ENCODE measurements at regions not wholly inside any gene's neighbourhood (a gene's known extent, or its start where the extent isn't known, plus 50 kb on each side); places are given as distances from the start of the nearest gene placed in this dataset.

DNA sequence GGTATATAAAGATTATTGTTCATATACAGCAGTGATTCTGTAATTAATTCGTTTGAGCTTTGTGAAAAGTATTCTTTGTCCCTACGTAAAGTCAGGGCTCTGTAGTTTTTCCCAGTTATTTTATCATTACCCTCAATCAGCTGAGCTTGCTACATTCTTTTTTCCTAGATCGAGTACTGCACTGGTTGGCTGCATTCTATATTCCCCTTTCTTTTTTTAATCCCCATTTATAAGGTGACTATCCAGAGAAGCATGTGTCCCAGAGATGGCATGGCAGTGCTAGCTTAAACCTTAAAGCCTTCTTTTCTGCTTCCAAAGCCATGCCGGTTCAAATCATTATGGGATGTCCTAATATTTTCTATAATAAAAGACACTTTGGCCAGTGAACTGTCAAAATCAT, 230.1 kb upstream of the CELF2 start:
- no peak for DNase-seq

DNA sequence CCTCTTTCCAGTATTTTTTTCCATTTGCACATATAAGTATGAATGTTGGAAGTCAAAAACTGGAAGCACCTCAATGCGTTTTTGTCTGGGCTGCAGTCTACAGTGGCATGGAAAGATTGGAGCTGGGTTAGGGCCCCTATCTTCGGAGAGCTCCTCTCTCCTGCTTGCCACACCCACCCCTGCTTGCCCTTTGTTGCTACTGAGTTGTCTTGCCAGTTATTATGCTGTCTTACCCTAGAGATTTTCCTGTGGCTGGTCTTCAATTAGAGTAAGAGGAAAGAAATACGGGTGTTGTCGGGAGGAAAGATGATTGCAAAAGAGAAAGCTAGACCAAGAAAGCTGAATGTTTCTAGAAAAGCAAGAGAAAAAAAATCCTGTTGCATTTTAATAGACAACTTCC, 228.9 kb upstream of the CELF2 start:
- DNase-seq = no peak

DNA sequence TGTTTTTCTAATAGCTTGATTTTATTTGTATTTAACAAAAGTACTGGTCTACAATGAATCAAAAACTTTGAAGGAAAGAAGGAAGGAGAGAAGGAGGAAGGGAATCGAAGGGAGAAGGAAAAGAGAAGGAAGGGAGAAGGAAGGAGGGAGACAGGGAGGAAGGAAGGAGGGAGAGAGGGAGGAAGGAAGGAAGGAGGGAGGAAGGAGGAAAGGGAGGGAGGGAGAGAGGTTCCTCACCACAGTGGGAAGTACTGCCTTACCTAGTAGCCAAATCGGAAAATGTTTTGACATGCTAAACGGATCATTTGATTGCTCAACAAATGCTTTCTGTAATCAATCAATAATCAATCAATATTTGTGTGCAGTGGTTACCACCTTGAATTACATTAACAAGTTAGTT, 225.8 kb upstream of the CELF2 start:
- DNase-seq = no peak

DNA sequence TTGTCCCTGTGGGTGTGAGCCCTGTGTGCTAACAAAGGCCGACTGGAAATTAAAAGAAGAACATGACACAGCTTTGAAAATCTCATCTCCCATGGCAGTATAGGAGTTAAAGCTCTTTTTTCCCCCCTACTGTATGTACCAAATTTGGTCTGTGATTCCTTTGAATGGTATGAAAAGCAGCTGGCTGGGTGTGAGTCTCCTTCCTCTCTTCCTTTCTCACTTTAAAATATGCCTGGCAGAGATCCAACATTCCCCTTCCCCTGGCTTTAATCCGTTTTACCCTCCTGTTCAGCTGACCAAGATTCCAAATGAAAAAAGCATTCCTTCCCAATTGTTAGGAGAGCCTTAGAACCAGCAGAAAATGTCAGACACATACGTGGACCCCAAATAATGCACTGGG, 225.0 kb upstream of the CELF2 start:
- no peak for DNase-seq

DNA sequence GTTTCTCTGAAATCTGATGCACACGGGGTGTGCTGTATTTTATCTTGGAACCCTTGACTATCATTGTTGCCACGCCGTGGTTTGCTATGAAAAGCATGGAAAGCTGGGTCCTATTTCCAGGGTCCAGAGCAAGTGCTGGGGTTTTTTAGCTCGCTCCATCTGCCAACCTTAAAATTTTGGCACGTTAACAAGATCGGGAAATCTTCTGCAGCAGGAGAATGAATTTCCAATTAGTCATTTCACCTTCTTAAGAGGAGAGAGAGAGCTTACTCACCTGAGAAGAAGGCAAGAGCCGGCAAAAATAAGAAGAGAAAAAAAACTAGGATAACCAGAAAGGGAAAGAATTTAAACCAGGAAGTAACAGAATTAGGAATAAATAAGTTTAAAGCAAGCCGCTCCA, 223.6 kb upstream of the CELF2 start:
- DNase-seq = no peak

DNA sequence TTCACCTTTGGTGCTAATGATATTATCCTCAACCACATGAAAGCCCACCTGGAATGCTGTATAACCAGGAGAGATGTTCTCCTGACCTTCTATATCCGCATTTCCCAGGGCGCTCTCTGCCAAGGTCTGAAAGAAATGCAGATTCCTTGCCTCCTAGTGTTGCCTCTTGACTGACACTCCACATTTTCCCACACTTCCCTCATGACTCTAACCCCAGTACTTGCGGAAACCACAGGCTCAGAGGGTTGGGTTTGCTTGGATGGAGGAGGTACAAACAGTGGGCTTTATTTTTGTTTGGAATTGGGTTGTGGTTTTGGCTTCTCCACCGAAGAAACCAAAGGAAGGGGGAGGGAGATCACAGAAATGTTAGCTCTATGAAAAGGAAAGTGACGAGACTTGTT, 222.9 kb upstream of the CELF2 start:
- DNase-seq = no peak

DNA sequence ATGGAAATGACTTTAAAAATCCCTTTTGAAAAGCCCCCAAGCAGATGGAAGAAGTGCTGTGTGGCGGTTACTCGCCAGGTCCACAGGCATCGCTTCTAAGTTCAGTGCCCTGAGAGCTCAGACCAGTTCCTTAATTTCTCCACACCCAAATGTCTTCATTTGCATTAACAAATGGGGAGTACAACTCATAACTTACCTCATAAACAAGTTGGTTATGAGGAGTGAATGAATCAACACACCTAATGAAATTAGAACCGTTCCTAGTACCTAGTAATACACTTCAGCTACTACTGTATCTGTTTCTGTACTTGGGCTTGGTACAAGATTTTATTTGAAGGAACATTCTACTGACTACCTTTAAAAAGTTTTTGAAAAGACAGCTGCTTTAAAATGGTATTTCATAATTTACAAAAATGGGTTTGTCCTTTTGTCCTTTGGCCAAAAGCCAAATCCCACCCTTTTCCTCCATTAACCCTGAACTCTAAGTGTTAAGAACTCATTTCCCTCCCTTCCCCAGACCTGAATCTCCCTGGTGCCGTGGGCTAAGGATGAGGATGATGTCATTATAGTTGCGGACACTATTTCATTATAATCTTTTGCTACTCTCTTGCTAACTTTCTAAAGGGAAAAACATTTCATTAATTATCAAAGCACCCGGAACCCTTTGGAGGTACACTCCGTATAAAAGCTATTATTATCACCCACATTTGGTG, 221.5 kb upstream of the CELF2 start:
- DNase-seq = no peak

DNA sequence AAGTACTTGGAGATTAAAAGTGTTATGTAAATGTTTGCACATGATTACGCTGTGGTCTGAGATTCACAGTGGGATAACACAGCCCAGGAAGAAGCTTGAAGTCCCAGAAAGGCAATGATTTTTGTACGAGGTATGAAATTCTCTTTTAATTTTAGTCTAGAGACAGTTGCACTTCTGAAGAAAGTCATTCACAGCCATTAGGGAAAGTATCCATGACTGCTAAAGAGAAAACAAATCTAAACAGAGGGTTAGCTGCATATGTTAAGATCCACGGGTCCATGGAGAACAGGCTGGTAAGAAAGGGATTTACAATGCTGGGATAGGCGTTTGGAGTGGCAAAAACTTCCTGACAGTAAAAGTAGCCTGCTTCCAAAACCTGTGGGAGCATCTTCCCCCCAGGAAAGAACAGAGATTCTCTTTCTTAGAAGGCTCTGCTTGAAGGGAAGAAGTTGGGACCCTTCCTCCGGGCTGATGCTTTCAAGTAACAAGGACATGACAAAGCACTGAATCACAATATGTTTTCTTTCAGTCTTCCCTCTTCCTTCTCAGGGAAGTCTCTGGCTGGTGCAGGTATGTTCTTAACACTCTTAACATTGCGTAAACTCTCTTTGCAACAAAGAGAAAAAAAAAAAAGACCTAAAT, 220.8 kb upstream of the CELF2 start:
- DNase-seq = no peak

DNA sequence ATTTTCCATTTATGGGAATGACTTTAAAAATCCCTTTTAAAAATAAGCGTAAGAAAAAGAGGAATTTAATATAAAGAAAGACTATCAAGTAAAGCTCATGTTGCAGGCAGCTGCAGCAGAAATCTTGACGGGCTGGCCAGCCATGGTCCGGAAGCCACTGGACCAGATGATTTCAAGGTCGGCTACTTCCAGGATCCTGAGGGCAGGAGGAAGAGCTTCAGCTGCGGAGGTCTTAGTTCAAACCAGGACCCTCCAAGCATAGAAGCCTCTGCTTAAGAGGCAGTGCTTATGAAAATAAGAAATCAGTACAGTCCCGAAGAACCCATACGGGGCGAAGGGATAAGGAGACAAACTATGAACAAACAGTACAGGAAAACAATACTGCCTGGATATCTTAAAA, 220.2 kb upstream of the CELF2 start:
- DNase-seq = no peak

DNA sequence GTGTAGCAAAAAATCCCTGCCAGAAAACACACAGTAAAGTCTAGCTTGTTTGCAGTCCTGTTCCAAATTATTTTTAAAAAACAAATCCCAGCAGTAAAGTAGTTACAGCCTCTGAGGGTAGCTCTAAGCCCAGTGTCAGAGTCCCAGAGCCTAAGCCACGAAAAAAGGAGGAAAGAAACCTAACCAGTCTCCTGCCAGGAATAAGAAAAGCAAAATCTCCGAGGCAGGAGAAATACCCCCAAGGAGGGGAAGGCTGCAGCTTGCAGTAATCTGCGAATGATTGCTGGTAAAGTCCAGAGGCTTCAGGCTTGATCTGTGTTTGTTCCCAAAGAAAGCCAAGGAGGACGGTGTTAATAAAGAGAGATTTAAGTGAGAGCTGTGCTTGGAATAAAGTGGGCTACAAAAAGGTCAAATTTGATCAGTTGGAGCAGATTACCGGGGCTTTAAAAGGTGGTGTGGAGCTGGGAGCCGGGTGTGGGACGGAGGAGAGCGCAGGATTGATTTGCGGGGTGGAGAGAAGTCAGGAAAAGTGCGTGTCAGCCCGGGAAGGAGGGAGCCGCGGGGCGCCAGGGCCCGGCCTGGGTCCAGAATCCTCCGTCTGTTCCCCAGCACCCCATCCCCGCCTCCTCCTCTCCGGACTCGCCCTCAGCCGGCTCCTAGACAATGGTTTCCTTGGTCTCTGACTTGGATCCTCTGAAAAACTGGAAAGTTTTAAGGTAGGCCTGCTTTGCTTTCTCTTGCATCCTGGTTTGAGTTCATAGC, 219.4 kb upstream of the CELF2 start:
- DNase-seq = no peak

DNA sequence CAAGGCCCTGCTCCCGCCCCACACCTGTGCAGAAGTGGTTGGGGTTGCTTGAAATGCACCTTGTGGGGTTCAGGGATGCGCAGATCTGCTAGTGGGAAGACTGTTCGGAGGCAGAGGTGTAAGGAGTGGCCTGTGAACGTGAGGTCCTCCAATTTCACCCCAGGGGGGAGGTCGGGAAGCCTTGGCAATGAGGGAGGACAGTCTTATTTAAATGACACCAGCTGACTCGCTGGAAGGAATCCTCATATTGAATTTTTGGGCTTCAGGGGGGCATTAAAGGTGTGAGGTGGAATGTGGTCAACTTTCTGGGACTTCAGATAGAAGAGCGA, 218.8 kb upstream of the CELF2 start:
- DNase-seq = no peak

DNA sequence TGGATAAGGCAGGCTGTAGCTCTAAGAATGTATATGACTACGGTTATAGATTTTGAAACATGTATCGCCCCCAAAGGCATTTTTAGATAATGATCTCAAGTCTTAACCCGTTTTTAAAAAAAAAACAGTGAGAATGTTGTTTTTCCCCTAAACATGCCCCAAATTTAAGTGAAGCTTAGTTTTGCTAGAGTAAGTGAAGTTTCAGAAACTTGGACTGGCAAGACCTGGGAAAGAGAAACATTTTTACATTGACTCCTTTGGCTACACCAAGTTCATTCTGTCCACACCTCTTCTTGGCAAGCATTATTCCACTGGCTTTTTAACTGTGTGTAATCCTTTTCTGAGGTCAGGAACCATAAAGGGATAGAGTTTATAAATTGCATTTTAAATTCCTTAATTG, 216.7 kb upstream of the CELF2 start:
- DNase-seq = no peak

DNA sequence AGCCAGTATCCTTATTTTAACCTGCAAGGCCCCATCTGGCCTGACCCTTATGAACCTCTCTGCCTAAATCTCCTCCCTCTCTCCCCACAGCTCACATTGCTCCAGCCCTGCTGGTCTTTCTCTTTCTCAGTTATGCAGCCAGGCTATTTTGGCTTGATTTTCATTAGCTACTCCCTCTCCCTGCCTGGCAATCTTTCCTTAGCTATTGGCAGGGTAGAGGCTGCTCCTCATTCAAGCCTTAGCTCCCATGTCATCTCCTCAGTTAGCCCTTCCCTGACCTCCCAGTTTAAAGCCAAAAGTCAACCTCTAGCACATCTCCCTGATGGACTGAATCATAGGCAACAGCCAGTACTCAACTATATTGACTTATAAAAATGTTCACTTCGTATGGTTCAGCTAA, 214.4 kb upstream of the CELF2 start:
- no peak for DNase-seq

DNA sequence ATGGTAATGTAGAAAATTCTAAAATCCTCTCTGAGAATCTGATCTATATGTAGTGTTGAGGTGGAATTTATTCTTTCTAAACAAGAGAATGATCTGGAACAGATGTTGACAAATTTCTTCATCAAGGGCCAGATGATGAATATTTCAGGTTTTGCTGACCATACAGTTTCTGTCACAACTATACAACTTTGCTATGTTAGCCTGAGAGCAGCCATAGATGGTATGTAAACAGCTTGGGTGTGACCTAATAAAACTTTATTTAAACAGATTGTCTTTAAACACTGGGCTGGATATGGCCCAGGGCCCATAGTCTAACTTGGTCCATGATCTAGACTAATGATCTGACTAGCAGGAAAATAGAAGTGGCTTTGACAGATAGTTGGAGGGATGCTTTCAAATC, 213.6 kb upstream of the CELF2 start:
- no peak for DNase-seq

DNA sequence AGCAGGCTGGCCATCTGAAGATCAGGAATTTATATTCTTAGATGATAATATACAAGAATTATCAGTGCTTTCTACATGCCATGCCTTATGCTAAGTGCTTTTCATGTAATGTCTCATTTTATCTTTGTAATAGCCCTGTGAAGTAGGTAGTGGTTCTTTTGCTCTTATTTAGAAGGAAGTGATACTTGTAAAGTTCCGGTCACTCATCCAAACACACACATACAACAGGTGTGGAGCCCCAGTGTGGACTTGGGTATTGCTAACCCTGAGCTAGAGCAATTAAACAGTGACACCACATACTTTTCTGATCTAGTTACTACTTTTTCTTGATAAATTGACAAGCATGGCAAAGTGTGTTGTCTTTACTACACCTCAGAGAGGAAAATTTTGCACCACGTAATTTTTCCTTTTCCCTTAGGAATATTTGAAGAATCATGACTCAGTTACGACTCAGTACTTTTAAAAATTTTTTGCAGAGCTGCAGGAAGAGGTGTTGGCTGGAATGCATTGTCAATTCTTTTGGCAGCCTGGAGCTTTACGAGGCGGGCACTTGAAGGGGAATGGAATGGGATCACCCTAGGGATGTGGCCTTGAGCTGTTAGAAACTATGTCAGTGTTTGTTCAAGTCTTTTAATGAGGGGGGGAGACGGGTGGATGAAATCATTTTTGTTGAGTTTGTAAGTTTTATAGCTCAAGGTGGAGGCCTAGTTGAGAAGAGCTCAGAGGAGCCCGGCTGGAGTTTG, 212.5 kb upstream of the CELF2 start:
- DNase-seq = no peak

DNA sequence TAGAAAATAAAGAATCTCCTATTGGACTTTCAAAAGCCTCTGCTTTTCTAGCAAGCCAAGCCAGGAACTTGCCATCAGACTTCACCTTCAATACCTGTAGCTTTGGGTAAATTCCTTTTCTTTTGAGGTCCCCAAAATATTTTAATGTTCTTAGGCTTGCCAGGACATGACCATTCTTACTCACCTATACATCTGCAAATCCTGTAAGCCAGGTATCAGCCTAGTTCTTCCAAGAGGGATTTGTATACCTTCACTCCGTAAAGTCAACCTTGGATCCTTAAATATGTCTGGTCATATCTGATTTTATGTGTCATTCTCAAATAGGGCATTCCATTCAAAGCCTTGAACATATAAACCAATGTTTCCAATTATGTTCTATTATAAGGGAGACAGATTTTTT, 210.6 kb upstream of the CELF2 start:
- no peak for DNase-seq

DNA sequence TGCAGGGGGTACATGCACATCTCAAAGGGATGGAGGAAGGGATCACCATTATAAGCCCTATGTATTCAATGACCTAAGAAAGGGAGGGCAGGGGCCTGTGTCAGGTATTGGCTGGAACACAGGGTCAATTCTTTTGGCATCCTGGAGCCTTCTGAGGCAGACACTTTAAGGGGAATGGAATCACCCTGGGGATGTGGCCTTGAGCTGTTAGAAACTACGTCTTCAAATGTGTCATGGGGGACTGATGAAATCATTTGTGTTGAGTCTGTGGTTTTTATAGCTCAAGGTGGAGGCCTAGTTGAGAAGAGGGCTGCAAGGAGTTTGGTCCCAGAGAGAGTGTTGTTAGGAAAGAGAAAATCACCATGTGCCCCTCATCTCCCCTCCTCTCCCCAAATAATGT, 206.1 kb upstream of the CELF2 start:
- DNase-seq = no peak

DNA sequence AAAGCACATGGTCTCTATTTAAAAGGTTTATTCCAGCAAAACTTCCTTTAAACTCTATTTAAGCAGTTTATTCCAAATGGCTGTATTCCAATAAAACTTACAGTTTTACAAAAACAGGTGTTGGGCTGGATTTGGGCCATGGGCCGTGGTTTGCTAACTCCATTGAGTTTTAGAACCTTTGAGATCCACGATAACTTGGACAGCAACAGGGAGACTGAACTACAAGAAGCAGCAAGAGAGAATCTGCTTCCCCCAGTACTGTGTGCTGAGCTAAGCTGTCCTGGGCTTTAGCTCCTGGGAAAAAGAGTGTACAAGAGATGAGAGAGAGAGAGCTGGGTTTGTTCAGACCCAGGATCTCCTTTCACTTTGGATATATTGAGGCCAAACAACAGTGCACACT, 204.0 kb upstream of the CELF2 start:
- no peak for DNase-seq

DNA sequence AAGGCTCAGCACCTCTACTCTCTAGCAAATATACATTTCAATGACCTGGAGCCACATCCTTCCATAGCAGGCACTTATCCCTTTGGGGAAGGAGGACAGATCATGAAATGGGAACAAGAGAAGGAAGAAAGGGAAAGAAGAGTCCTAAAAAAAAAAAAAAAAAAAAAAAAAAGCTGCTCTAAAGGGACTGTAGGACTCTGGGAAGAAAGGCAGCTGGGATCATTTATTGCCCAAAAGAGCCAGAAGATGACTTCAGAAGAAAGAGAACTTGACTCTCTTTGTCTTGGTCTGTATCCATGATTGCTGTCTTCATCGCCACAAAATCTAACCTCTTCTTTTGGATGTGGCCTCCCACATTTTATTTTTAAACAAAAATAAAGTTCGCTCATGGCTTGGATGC, 203.6 kb upstream of the CELF2 start:
- no peak for DNase-seq

DNA sequence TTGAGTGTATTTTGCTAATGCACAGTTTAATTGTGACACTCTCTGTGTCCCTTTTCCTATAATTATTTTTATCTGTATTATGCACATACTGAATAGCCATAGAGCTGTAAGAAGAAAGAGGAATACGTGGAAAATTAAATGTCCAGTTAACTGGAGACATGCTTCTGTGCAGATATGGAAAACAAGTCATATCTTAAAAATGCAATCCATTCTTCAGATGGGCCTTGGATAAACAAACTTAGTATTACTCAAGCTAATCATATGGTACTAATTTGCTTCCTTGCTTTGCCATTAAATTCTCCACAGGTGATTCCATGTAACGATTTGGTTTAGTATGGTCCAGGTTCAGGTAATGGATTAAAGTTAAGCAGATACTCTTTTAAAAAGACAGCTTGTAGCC, 201.2 kb upstream of the CELF2 start:
- no peak for DNase-seq

DNA sequence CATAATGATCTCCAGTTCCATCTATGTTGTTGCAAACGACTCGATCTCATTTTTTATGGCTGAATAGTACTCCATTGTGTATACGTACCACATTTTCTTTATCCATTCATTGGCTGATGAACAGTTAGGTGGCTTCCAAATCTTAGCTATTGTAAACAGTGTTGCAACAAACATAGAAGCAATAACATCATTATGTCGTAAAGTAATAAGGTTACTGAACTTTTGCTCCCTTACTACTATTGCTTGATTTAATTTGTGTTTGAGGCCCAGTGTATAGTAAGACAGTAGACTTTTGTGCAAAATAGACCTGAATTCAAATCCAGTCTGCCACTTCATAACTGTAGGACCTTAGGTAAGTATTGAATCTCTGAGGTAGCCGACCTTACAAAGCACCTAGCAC, 200.1 kb upstream of the CELF2 start:
- no peak for DNase-seq

DNA sequence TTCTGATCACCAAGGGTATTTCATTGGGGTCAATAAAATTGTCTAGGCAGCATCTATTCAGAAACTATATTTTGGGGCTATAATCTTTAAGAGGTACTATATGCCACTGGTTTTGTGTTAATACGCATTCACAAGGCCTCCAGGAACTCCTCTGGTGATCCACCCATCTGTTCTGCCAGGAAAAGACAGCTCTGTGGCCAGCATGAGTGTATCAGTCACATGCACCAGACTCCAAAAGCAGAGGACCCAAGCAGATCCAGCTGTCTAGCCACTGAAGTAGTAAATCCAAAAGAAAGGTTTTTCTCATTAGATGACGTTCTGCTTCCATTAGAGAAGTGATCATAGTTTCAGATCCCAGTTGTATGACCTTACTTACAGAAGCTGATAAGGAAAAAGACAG, 199.6 kb upstream of the CELF2 start:
- DNase-seq = no peak

DNA sequence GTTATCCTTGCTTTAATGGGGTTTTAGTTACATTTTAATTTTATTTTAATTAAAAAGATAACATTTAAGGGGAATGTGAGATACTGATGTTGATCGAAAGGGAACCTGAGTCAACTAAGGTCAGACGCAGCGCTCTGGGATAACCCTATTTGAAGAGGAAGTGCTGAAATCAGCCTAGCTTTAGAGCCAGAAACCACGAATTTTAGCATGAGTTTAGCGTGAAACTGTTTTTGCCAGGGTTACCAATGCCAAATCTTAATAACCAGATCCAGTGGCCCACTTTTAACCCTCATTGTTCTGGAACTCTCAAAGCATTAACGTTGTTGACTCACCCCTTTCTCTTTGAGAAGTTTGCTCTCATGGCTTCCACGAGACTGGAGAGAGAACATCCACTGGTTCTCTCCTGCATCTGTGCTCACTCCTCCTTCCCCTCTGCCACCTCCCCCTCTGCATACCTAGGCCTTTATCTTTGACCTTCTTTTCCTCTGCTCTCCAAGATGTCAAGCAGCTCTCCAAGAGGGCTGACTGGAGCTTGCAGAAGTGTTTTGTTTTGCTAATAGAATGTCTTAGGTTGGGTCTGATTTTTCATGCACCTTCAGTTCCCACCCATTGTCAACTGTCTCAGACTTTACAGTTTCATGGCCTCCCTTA, 198.3 kb upstream of the CELF2 start:
- no peak for DNase-seq

Measured in CD4-positive, alpha-beta T cell treated with Interleukin-17A for 4 hours (primary cell).